NOMO-1 treated with dmso at 0.1 percent for 144 hours (cell line): ENCODE measurements at regions not wholly inside any gene's neighbourhood (a gene's known extent, or its start where the extent isn't known, plus 50 kb on each side); places are given as distances from the start of the nearest gene placed in this dataset.
"Not testable (repeated sequence)": the region's sequence is repeated elsewhere in the genome, so short reads cannot be mapped to it uniquely, and the experiment has no call there.

ENCODE experiments used
- DNase-seq: peaks from one replicate; lab custom pipeline; 2025; ENCODE audit not compliant: unreplicated experiment; lab: John Stamatoyannopoulos, UW

DNA sequence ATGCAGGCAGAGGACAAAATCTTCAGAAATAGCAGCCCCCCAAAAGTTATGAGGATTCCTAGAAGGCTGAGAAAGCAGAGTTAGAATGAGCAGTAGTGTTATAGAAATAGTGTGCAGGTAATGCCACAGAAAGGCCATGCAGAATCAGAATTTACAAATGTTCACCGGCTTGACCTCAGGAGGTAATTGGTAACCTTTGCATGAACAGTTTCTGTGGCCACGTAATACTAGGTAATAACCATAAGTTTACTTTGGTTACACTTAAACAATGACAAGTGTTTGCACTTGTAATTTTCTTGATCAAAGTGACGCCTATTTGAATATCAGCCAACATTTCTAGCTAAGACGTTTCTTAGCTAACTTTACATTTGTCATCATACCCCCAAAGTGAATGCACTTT is 393.6 kb downstream of the GPAT3 start:
- no peak for DNase-seq

DNA sequence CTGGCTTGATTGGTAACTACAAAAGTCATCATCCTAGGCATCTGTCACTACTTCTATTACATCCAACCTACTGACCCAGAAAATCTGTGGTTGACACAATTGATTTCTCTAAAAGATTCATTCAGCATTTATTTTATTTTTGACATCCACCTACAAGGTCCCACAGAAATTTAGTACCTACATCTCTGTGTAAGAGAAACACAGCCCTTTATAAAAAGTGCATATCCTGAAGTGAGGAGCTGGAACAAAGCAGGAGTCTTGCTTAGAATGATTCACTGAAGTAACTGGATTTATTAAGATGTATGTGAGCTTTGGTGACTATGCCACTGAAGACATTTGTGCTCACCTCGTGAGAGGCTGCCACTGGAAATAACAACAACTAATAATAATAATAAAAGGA is 391.0 kb downstream of the GPAT3 start:
- DNase-seq, result no peak

DNA sequence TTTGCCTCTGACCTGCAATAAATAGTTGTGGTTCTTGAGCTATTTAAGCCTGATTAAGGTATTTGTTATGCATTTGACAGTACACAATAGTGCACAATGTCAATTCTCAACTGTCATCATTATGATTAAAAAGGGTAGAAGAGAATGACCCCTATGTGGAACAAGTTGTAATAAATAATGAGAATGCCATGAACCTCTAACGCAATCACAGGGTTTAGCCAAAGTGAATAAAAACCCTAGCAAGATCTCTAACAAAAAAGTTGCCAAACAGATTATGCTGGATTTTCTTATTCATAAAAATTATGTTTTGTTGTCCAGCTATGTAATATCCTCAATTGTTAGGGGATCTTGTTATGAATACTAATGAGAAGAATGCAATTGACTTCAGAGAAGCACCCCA is 387.4 kb downstream of the GPAT3 start:
- no peak for DNase-seq

DNA sequence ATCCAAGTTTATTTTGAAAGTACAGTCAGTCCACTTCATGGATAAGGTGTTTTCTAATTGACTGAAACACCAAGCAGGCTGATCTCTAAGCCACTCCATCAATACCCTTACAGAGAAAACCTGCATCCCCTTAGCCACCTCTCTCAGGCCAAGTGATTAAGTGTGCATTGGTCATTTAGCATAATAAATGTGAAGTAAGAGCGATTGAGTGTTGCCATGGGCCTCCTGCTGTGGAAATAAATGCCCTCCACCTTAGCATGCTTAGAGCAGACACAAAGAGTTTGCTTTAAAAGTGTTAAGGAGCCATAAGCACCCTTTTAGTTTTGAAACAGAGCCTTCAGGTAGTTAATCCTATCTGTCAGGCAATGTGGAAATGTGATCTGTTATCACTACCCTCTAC is 386.5 kb downstream of the GPAT3 start:
- no peak for DNase-seq

DNA sequence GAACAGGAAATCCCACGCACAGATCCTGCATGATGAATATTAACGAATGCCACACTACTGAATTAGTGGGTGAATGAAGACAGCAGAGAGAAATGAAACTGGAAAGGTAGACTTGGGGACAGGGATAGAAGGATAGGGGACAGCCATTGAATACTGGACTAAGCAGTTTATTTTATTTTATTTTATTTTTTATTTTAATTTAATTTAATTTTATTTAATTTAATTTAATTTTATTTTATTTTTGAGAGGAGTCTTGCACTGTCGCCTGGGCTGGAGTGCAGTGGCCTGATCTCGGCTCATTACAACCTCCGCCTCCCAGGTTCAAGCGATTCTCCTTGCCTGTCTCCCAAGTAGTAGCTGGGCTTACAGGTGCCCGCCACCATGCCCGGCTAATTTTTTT is 385.2 kb downstream of the GPAT3 start:
- DNase-seq, result no peak

DNA sequence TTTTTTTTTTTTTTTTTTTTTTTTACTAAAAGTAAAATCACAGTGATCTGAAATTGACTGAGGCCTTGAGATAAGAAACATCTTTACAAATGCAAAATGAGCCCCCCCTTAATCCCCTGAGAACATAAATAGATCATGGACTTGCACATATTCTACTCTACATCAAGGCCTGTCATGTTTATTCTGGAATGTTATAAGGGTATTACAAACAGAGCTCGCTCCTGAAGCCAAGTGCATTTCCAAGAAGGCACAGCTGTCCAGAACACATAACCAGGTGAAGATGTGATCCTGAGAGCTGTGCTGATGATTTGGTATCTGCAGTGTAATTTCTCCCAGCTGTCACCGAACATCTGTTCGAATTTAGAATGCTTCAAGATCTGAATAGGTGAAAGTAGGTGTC is 384.5 kb downstream of the GPAT3 start:
- no peak for DNase-seq

DNA sequence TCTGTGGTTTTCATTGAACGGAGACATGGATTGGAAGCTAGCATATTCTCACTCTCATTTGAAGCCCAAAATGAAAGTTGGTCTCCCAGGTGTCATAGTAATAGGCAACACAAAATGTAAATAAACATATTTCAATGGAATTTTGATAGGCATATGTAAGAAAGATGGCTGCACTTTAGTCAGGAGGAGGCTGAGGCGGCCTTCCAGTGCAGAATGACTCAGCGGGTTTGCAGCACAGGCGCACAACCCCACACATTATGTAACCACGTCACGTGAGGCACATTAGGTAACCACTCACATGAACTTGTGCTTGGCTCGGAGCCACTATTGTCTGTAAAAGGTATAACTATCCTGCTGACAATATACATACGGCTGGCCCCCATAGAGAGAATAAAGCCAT is 381.7 kb downstream of the GPAT3 start:
- no peak for DNase-seq

DNA sequence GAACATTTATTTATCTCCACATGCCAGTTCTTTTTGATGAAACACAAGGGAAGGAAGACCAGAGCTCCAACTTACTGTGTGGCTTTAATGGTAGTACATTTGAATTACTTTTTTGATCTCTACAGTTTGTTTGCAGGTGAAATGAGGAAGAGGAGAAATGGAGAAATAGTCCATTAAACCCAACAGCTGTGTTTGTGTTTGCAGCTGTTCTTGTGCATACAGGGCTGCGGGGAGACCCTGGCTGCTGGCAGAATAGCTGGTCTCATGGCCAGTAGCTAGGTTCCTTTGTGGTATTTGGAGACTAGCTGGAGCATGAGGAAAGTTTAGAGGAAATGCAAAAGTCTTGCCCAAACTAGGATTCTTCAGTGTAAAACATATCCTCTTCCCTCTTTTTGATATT is 374.8 kb downstream of the GPAT3 start:
- no peak for DNase-seq

DNA sequence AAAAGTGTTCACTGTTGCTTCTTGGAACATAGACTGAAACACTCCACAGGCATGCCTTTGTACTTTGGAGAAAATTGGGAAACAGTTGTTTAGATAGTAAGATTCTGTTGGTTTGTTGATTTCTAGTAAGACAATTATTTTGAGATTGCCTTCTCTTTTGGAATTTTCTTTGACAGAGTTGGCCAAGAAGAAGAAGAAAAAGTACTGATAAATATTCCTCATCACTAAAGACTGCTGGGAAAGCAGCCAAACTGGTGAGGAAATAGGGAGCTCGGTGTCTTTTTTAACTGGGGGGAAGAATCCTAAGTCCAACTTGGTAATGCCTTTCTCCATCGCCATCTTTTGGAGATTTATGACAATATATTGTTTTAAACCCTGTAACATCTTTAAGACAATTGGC is 370.7 kb downstream of the GPAT3 start:
- no peak for DNase-seq

DNA sequence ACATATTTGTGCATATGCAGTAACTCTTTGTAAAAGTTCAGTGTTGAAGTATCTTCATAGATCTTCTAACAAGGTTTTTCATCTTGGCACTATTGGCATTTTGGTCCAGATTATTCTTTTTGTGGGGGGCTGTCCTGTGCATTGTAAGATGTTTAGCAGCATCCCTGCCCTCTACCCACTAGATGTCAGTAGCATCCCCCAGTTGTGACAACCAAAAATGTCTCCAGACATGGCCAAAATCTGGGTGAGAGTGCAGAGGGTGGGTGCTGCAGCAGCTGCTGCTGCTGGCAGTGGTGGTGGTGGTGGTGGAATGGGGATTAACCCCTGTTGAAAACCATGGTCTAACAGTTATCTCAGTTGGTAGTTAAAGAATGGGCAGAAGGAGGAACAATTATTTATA is 370.0 kb downstream of the GPAT3 start:
- DNase-seq, result no peak

DNA sequence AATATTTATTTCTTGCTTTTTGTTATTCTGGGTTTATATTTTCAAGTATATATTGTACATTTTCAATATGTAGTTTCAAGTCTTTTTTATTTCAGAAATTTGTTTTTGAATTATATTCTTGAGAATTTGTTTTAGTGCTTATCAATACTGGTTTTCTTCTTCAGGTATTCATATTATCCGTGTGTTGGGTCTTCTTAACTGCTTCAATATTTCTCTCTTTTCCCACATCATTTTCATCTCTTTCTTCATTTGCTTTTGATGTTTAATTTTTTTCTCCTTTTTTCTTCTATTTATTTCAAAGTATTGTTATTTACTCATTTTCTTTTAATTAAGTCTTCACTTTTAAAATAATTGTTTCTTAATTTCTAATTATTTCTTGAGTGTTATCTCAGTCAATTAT is 367.8 kb downstream of the GPAT3 start:
- DNase-seq, result not testable (repeated sequence)

DNA sequence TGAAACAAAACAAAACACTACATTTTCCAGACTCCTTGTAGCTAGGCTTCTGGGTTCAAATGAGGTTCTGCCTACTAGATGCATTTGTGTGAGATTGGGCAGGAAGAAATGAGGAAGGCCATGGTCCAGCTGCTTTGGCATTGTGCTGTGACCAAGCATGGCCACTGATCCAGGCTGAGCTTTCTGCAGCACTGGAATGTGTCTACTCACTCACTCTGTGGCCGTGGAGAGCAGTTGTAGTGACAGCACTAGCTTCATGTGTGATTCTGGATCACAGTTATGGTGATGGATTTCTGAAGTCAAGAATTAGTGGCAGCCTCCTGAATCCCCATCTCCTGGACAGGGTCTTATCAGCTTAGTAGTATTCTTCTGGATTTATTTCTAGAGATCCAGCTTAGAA is 358.9 kb downstream of the GPAT3 start:
- no peak for DNase-seq

DNA sequence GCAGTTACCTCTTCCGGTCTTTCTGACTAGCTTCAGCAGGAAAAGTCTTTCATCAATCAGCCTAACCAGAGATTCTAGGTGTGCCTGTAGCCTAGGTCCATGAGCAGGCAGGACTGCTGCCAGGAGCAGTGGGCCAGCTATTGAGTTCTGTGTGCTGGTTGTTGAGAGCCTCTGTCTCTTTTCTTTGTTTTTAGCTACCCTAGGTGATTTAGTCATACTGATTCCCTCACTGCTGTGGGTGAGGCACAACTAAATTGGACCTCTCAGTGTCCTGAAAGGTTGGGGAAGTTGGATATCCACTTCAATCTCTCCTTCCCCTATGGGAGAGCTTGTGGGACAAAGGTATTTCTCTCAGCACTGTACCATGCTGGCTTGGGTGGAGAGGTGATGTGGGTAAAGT is 354.9 kb downstream of the GPAT3 start:
- DNase-seq, result no peak

DNA sequence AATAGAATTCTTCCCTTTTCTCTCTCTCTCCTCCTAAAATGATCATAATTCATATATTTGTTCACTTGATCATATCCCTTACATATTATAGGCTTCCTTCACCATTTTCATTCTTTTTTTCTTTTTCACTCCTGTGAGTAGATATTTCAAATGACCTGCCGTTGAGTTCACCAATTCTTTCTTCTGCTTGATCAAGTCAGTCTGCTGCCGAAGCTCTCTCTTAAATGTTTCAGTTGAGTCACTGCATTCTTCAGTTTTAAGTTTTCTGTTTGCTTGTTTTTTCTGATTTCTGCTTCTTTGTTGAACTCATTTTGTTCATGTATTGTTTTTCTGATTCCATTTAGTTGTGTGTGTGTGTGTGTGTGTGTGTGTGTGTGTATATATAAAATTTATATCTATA is 354.3 kb downstream of the GPAT3 start:
- DNase-seq, result no peak

DNA sequence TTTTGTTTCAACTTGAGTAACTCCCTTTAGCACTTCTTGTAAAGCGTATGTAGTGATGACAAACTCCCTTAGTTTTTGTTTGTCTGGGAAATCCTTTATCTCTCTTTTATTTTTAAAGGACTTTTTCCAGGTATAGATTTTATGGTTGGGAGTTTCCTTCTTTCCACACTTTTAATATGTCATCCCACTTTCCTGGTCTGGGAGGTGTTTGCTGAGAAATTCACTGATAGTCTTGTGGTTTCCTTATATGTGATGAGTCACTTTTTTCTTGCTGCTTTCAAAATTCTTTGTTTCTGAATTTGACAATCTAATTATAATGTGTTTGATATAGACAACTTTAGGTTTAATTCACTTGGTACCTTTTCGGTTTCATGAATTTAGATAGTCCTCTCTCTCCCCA is 353.9 kb downstream of the GPAT3 start:
- no peak for DNase-seq

DNA sequence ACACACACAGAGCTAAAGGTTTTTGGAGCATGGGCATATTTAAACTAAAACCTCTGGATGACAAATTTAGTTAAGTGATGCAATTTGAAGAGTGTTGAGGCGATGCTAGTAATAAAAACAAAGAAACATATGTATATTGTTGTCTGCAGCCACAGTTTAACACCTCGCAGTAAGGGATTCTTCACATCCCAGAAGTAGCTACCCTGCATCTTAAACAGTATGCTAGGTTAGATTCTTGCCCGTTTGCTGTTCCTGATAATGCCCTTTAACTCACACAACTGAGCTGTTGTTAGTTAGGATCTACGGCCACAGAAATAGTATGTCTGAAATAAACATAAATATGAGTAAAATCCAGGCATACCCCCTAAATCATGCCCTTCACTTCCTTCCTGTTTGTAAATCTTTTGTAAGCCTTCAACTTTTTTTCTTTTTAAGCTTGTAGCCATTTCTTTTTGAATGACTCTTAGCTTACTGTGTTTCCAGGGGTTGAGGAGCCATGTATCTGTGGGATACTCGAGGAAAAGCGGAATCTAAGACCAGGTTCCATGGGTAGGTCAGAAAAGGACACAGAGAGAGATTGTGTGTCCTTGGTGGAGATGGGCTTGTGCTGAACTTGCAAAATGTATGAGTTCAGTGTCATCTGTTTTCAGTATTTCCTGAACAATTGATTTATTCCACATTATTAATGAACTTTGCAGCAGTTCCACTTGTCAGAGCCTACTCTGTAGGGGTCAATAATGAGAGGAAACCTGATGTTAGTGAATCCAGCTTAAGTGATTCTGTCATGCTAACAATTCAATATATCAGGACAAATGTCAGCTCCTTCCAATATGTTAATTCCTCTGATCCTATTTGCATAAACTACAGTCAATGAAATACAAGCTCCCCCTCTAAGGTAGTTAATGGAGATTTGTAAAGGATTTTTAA is 349.6 kb downstream of the GPAT3 start:
- no peak for DNase-seq

DNA sequence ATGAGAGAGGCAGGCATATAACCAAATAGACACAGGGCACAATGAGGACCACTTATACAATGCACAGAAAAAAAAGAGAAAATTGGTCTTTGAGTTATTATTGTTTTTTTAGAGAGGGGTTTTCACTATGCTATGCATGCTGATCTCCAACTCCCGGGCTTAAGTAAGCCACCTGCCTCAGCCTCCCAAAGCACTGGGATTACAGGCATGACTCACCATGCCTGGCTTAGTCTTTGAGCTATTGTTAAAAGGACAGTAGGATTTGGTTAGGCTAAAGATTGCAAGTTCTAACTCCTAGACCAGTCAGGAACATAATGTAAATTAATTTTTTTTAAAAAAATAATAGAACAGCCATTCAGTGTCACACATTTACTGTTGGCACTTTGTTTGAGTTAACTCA is 340.1 kb downstream of the GPAT3 start:
- DNase-seq, result no peak

DNA sequence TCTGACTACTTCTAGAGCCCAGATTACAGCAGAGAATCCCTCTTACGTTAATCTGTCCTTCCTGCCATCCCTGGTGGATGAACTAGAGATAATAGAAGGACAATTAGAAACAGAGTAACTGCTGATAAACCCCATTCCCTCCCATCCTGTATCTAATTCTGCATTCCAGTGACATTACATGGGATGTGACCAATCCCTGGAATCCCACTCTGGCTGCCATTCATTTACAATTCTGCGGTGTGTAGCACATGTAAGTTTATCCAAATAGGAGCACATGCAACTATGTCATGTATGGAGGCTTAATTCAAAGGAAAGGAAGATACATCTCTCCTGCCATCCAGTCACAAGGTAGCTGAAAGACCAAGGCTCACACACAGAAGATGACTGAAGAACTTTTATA is 339.5 kb downstream of the GPAT3 start:
- DNase-seq, result no peak

DNA sequence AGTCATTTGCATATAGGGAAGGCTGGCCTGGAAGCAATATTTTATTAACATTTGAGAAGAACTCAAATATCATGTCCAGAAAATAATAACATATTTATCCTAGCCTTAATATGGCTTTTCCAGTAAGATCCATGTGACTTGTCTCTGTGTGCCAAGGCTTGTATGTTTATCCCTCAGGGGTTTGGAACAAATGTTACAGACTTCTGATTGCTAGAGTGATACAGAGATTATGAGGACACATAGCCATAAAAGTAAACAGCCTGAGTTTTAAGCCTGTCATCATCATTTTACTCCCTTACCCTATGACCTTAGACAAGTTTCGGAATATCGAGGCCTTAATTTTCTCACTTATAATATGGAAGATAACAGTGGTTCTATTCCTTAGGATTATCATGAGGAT is 338.1 kb downstream of the GPAT3 start:
- no peak for DNase-seq

DNA sequence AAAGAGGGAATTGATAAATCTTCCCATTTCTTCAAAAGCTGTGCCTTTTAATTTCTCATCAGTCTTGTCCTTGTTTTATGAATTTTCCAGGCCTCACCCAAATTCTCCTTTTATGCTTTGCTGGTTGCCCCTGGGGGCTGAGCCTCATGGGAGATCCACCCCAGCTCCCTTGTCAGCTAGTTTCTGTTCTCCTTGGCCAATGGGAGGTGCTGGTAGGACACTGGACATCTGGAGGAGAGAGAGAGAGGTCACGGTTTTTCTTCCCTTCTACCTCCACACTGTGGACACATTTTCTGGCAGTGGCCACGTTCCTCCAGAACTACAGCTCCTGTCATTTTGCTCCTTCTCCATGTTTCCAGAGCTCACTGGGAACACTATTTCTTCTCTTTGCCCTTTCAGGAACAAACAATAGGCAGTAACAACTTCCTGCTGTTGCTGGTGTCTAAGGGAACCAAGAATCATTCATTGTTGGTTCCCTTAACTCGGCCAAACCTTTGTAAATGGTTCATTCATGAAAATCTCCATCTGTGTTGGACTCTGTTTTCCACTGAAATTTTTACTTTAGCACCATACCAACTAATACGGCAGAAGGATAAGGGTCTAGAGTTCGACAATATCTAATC is 334.5 kb downstream of the GPAT3 start:
- no peak for DNase-seq

DNA sequence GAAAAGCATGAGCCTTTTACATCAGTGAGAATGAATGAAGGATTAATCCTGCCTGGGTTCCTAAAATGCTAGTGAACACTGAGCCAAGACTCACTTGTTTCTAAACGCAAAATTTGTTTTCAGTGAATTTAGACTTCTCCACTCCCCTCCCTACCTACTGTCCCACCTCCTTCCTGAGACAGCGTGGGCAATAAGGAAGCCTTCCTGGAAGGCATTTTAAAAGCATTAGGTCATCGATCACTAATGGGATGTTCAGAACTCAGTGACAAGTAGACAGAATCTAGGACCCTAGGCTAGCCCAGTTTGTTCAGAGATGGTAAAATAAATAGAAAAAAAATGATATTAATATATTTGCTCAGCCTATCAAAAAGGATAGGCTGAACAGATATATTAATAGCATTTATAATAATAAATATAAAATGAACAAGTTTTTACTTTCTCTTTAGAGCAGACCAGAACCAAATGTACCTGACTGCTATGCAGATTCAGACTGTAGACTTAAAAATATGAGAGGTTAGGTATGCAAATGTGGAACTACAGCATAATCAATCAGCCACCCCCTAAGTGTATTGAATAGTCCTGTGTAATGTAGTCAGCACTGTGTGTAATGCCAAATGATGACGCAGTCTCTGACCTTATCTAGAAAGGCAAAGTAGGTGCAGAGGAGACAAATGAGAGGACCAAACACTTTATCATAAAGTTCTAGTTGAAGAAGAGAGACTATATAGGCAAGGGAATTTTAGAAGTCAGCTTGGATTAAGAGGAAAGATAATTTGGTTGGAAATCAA is 331.1 kb downstream of the GPAT3 start:
- no peak for DNase-seq
